SK-N-SH treated with all-trans-retinoic acid at 6 μM for 48 hours (cell line): ENCODE measurements at regions not wholly inside any gene's neighbourhood (a gene's known extent, or its start where the extent isn't known, plus 50 kb on each side); places are given as distances from the start of the nearest gene placed in this dataset.

ENCODE experiments used
- ARNTL ChIP-seq: fragments of 450-650 bp; formaldehyde crosslinking; IDR thresholded peaks from 2 replicates; pipeline ENCODE4 v1.5.0; 2020; ENCODE audit warnings: low read depth, mild to moderate bottlenecking, moderate library complexity, borderline replicate concordance
- GLIS3 ChIP-seq: fragments of 250-450 bp; sonication (Bioruptor Pico); IDR thresholded peaks from 2 replicates; pipeline ENCODE4 v1.5.0; 2020; ENCODE audit warnings: mild to moderate bottlenecking, moderate library complexity
- ISL1 ChIP-seq: fragments of 250-450 bp; sonication (Bioruptor Pico); IDR thresholded peaks from 2 replicates; pipeline ENCODE4 v2.1.2; 2022; ENCODE audit warnings: mild to moderate bottlenecking, moderate library complexity
- RARB ChIP-seq: fragments of 250-450 bp; sonication (Bioruptor Pico); IDR thresholded peaks from 2 replicates; pipeline ENCODE4 v1.8.0; 2021; ENCODE audit warnings: mild to moderate bottlenecking, moderate library complexity
- TOX ChIP-seq: fragments of 250-450 bp; sonication (Bioruptor Pico); IDR thresholded peaks from 2 replicates; pipeline ENCODE4 v1.8.0; 2021; ENCODE audit warnings: mild to moderate bottlenecking, moderate library complexity, borderline replicate concordance
- ZNF70 ChIP-seq: fragments of 450-650 bp; formaldehyde crosslinking; IDR thresholded peaks from 2 replicates; pipeline ENCODE4 v1.5.0; 2020; ENCODE audit warnings: mild to moderate bottlenecking, moderate library complexity
- ZNF8 ChIP-seq: fragments of 450-650 bp; formaldehyde crosslinking; IDR thresholded peaks from 2 replicates; pipeline ENCODE4 v1.5.0; 2020; ENCODE audit warnings: mild to moderate bottlenecking, moderate library complexity
- TF ChIP-seq, protein P1 (sequence below): fragments of 250-450 bp; sonication (Bioruptor Pico); IDR thresholded peaks from 2 replicates; pipeline ENCODE4 v1.8.0; 2020; ENCODE audit warnings: mild to moderate bottlenecking, moderate library complexity, borderline replicate concordance
- TF ChIP-seq, protein P2 (sequence below): fragments of 250-450 bp; sonication (Bioruptor Pico); IDR thresholded peaks from 2 replicates; pipeline ENCODE4 v1.5.0; 2020; ENCODE audit warnings: mild to moderate bottlenecking, moderate library complexity
- TF ChIP-seq, protein P3 (sequence below): fragments of 250-450 bp; sonication (Bioruptor Pico); IDR thresholded peaks from 2 replicates; pipeline ENCODE4 v1.5.1; 2020; ENCODE audit warnings: low read depth, mild to moderate bottlenecking, moderate library complexity

DNA sequence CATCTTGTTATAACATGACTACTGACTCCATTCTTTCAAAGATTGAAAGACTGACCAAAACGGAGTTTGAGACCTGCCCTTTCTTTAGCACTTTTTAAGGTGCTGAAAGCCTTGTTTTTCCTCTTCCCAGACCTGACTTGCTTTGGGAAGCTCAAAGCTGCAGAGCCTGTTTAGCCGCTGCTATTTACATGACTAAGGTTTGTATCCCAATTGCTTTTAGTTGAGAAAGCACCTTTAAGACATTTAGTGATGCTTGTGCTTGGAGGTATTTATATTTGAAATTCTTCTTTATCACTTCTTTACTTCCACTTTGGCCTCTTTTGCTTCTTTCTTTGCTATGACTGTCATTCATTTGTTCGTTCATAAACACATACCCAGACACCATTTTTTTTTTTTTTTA, 182.6 kb upstream of the ELL2 start:
- TF ChIP-seq, protein P1, sequence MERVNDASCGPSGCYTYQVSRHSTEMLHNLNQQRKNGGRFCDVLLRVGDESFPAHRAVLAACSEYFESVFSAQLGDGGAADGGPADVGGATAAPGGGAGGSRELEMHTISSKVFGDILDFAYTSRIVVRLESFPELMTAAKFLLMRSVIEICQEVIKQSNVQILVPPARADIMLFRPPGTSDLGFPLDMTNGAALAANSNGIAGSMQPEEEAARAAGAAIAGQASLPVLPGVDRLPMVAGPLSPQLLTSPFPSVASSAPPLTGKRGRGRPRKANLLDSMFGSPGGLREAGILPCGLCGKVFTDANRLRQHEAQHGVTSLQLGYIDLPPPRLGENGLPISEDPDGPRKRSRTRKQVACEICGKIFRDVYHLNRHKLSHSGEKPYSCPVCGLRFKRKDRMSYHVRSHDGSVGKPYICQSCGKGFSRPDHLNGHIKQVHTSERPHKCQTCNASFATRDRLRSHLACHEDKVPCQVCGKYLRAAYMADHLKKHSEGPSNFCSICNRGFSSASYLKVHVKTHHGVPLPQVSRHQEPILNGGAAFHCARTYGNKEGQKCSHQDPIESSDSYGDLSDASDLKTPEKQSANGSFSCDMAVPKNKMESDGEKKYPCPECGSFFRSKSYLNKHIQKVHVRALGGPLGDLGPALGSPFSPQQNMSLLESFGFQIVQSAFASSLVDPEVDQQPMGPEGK (CRISPR knock-in tag) = no peak
- no peak for TF ChIP-seq ZNF70 (CRISPR knock-in tag)
- no peak for TF ChIP-seq TOX (CRISPR knock-in tag)
- TF ChIP-seq RARB (CRISPR knock-in tag) = no peak
- TF ChIP-seq ZNF8 (CRISPR knock-in tag) = no peak
- TF ChIP-seq, protein P2, sequence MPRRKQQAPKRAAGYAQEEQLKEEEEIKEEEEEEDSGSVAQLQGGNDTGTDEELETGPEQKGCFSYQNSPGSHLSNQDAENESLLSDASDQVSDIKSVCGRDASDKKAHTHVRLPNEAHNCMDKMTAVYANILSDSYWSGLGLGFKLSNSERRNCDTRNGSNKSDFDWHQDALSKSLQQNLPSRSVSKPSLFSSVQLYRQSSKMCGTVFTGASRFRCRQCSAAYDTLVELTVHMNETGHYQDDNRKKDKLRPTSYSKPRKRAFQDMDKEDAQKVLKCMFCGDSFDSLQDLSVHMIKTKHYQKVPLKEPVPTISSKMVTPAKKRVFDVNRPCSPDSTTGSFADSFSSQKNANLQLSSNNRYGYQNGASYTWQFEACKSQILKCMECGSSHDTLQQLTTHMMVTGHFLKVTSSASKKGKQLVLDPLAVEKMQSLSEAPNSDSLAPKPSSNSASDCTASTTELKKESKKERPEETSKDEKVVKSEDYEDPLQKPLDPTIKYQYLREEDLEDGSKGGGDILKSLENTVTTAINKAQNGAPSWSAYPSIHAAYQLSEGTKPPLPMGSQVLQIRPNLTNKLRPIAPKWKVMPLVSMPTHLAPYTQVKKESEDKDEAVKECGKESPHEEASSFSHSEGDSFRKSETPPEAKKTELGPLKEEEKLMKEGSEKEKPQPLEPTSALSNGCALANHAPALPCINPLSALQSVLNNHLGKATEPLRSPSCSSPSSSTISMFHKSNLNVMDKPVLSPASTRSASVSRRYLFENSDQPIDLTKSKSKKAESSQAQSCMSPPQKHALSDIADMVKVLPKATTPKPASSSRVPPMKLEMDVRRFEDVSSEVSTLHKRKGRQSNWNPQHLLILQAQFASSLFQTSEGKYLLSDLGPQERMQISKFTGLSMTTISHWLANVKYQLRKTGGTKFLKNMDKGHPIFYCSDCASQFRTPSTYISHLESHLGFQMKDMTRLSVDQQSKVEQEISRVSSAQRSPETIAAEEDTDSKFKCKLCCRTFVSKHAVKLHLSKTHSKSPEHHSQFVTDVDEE (CRISPR knock-in tag) = no peak
- TF ChIP-seq GLIS3 (CRISPR knock-in tag) = no peak
- TF ChIP-seq, protein P3, sequence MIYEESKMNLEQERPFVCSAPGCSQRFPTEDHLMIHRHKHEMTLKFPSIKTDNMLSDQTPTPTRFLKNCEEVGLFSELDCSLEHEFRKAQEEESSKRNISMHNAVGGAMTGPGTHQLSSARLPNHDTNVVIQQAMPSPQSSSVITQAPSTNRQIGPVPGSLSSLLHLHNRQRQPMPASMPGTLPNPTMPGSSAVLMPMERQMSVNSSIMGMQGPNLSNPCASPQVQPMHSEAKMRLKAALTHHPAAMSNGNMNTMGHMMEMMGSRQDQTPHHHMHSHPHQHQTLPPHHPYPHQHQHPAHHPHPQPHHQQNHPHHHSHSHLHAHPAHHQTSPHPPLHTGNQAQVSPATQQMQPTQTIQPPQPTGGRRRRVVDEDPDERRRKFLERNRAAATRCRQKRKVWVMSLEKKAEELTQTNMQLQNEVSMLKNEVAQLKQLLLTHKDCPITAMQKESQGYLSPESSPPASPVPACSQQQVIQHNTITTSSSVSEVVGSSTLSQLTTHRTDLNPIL (CRISPR knock-in tag) = no peak
- TF ChIP-seq ISL1 (CRISPR knock-in tag) = no peak
- no peak for TF ChIP-seq ARNTL
